SHP77 (cell line): ENCODE measurements at regions not wholly inside any gene's neighbourhood (a gene's known extent, or its start where the extent isn't known, plus 50 kb on each side); places are given as distances from the start of the nearest gene placed in this dataset.
A peak's percentile ranks its signal among the peaks of the same experiment; 100 is the strongest.
"Not testable (repeated sequence)": the region's sequence is repeated elsewhere in the genome, so short reads cannot be mapped to it uniquely, and the experiment has no call there.

Experiments used
- DNase-seq, 2 experiments: peaks; one replicate each; lab custom pipeline; 2025; lab: John Stamatoyannopoulos, UW

DNA sequence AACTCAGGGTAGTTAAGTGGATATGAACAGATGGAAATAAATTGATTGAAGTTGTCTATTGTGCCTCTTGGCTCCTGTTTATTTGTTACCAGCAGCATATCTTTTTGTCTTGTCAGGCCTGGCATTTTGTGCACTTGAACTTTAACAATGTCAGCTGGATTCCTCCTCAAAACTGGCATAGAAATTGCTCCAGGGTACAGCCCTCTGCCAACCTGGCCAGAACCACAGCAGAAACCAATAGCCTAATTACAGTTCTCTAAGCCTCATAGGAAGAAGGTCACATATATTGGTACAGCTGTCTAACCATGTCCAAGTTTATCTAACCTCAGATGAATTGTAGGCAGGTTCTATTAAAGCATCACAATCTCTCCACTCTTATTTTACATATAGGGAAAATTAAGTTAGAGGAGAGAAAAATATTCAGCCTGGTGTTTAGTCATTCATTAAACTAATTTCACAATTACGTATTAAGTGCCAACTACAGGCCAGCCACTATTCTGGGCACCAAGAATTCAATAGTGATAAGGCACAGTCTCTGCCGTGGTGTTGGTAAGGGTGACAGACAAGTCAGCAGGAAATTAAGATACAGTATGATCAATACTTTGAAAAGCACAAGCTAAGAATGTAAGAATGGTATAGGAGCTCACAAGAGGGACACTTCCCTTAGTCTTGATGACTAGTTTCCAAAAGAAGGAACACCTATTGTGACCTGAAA is 452.9 kb upstream of the NECTIN3 start:
- DNase-seq, result peak in 1 of 2 experiments; percentile 26

DNA sequence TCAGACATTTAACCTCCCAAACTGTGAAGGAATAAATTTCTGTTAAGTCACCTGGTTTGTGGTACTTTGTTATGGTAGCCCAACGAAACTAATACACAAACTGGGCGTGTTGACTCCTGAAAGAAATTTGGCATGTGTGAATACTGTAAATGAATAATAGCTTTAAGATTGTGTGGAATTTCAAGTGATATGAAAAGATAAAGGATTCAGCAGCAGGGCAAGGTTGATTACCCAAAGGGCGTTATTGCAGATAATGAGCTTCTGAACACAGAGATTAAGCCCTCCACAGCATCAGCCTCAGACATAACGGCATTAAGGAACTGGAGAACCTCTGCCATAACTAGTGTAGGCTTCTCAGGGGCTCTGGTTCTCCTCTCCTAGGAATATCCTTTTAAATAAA is 451.5 kb upstream of the NECTIN3 start:
- DNase-seq, result no peak

DNA sequence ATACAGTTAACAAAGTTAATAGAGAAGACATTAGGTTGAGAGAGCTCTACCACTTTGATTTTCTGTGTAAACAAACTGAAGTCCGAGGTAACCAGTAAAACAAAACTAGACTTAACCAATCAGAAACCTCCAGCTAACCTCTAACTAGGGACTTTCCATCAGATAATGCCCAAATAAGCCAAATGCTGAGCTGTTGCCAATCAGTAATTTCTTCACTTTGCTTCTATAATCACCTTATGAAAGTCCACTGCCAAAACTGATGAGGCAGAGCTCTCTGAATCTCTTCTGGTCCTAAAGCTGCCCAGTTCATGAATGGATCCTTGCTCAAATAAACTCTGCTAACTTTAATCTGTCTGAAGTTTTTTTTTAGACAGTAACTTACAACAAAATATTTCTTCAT is 448.0 kb upstream of the NECTIN3 start:
- DNase-seq, result no peak

DNA sequence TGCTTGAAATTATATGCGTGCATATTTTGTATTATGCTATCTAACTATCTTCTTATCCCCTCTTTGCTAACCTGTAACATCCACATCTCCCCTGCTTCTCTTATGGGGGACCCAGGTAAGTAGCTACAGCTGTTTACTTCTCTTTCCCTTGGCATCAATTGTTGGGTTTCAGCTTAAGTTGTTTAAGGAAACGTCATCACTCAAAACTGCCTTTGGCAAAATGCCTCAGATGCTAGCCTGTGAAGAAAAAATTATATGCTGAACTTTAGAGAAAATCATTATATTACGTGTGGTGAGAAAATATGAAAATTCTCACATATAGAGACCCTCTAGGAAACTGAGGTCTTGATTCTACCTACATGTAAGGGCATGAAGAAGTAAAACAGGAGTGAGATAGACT is 447.0 kb upstream of the NECTIN3 start:
- no peak for DNase-seq

- DNase-seq, result no peak
Observed at GRCh38 chr3:110625201-110625747, 446.3 kb upstream of the NECTIN3 start.

DNA sequence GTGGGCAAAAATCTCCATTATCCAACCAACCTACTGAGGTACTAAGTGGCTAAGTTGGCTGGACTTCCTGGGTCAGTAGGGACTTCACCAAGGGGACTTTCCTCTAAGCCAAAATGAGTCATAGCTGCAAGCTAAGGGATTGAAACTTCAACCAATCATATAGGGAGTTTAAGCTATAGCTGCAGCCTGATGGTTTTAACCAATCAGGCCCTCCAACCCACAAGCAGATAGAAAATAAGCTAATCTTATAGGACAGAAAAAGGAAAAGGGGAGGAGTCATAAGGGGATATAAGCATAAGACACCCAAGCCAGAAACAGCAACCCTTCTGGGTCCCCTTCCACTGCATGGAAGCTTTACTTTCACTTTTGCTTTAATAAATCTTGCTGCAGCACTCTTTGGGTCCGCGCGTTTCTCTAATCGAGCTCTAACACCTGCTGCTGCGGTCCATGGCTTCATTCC is 444.9 kb upstream of the NECTIN3 start:
- DNase-seq, result not testable (repeated sequence)

DNA sequence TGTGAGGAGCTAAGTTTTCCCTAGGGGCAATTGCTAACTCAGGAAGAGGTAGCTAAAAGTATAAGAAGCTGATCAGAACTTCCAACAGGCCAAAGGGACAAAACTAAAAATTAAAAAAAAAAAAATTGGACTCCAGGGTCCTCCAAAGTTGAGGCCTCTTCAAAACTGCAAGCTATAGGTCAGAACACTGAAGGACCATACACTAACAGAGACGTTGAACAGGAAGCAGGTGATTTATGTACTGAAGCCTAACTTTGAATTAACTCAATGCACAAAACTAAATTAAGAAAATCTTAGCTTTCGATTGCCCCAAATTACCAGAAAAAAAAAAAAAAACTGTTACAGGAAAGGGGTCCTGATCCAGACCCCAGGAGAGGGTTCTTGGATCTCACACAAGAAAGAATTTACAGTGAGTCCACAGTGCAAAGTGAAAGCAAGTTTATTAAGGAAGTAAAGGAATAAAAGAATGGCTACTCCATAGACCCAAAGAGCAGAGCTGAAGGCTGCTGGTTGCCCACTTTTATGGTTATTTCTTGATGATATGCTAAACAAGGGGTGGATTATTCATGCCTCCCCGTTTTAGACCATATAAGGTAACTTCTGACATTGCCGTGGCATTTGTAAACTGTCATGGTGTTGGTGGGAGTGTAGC is 442.8 kb upstream of the NECTIN3 start:
- DNase-seq, result no peak

- DNase-seq, result no peak
Observed at GRCh38 chr3:110629917-110630316, 441.7 kb upstream of the NECTIN3 start.

- no peak for DNase-seq
Observed at GRCh38 chr3:110644203-110644602, 427.4 kb upstream of the NECTIN3 start.

GRCh38 chr3:110646055-110646454 is 425.6 kb upstream of the NECTIN3 start:
- no peak for DNase-seq

- DNase-seq, result no peak
Observed at GRCh38 chr3:110646496-110646895, 425.1 kb upstream of the NECTIN3 start.

- DNase-seq, result no peak
Observed at GRCh38 chr3:110647586-110647985, 424.0 kb upstream of the NECTIN3 start.

- no peak for DNase-seq
Observed at GRCh38 chr3:110650741-110651140, 420.9 kb upstream of the NECTIN3 start.

DNA sequence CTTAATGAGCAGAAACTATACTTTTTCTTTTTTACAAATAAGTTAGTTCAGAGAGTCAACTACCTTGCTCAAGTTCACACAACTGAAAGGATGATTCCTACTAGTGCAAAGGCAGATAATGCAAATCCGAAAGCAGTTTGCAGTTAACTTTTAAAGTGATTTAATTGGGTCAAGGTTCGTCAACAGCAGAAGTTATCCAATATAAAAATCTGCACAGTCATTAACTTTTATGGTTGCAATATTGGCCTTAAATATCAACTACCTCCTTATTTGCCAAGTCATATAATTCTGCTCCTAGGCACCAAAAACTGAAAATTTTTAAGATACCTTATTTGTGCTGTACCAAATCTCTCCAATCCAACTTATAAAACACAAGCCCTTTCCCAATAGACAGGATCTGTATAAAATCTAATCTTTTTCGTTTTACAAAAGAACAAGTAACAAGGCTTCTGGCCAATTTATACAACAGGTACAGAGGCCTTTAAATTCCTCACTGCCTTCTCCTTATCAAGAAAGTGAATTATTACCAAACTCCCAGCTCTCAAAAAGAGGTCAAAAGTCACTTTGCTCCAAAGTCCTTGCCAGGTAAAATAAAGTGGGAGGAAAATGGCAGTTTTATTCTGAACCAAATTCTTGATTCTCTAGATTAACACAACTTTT is 416.6 kb upstream of the NECTIN3 start:
- DNase-seq, result no peak

GRCh38 chr3:110656394-110657025 is 415.1 kb upstream of the NECTIN3 start:
- no peak for DNase-seq

- DNase-seq, result no peak
Observed at GRCh38 chr3:110664148-110664547, 407.5 kb upstream of the NECTIN3 start.

DNA sequence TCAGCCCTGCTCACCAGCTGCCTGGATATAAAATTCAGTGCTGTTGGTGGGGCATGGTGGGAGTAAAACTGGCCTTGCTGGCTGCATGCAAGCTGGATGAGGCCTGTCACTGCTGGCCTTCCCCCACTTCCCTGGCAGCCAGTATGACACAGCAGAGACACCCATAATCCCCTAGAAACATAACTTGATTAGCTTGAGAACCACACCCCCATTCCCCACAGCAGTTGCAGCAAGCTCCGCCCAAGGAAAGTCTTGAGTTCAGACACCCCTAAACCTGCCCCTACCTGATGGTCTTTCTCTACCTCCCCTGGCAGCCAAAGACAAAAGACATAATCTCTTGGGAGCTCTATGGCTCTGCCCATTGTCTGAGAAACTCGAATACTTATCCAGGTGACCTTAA is 405.1 kb upstream of the NECTIN3 start:
- DNase-seq, result no peak

GRCh38 chr3:110667216-110667615 is 404.4 kb upstream of the NECTIN3 start:
- DNase-seq, result no peak

GRCh38 chr3:110670407-110670806 is 401.2 kb upstream of the NECTIN3 start:
- DNase-seq, result no peak

DNA sequence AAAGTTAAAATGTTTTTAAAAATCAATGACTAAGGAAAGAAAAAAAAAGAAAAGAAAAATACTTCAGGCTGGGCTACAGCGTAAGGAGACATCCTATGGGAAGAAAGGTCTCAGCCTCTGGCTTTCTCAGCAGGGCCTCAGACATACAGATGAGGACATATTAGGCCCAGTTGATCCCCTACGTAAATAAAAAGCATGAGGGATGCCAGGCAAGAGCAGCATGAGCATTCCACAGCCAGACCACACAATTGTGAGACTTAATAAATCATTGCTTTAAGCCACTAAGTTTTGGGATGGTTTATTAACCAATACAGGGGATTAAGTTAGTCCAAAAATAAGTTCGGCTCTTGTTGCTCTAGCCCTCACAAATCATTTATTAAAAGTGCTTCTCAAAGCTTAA is 394.1 kb upstream of the NECTIN3 start:
- no peak for DNase-seq

DNA sequence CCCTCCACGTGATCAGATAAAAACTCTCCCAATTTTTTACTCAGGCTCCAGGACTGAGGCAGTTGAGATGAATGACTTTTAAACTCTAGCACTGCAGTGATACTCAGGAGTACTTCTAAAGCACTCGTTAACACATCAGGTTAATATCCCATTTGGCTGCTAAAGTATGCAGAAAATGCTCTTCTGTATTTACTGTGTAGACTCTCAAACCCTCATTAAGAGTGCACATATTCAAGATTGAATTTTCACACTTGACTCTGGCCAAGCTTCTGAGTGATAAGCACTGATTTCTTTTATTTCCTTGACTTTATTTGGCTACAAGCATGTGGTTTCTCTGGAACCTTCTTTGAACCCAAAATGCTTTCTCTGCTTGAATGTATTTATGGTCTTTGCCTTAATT is 392.3 kb upstream of the NECTIN3 start:
- DNase-seq, result no peak

GRCh38 chr3:110680450-110680849 is 391.2 kb upstream of the NECTIN3 start:
- no peak for DNase-seq
